Gastrocnemius medialis (tissue), 4 donors: ENCODE measurements at regions not wholly inside any gene's neighbourhood (a gene's known extent, or its start where the extent isn't known, plus 50 kb on each side); places are given as distances from the start of the nearest gene placed in this dataset.

Experiments
- ATAC-seq, 2 donors: fragments of 150-250 bp; one replicate each; pipeline ENCODE4 v1.9.1; 2016
- DNase-seq, 2 donors: peaks; one replicate each; pipeline ENCODE4 v3.0.0-alpha.2; 2019
- H3K27ac ChIP-seq, 4 donors: fragments of 200-600 bp; sonication (generic); 1 replicate in 1 of 4; 2 replicates in 3 of 4; pipeline ENCODE4 v1.5.1; 2016 to 2018; ENCODE audit warnings: mild to moderate bottlenecking in 2 of 4, moderate library complexity in 1 of 4
- H3K27me3 ChIP-seq, 3 donors: fragments of 200-600 bp; sonication (generic) in 2 of 3; 1 replicate in 1 of 3; 2 replicates in 2 of 3; pipeline versions ENCODE4 v1.5.1 to v1.6.0; 2016 to 2019; ENCODE audit warnings: mild to moderate bottlenecking in 1 of 3, moderate library complexity in 1 of 3
- H3K36me3 ChIP-seq, 2 donors: fragments of 200-600 bp; sonication (generic) in 1 of 2; one replicate each; pipeline ENCODE4 v1.5.1; 2017 to 2018
- H3K4me1 ChIP-seq, 2 donors: fragments of 200-600 bp; sonication (generic) in 1 of 2; one replicate each; pipeline ENCODE4 v1.5.1; 2016 to 2017; ENCODE audit warnings: mild to moderate bottlenecking in 2 of 2
- H3K4me3 ChIP-seq, 4 donors: fragments of 200-600 bp; sonication (generic) in 3 of 4; 1 replicate in 1 of 4; 2 replicates in 3 of 4; pipeline ENCODE4 v1.5.1; 2016 to 2019; ENCODE audit warnings: mild to moderate bottlenecking in 2 of 4
- H3K9me3 ChIP-seq, 3 donors: fragments of 200-600 bp; sonication (generic) in 2 of 3; 1 replicate in 1 of 3; 2 replicates in 2 of 3; pipeline ENCODE4 v1.5.1; 2016 to 2019
- POLR2A ChIP-seq, 2 donors: fragments of 450-650 bp; IDR thresholded peaks; one replicate each; pipeline ENCODE4 v1.6.1; 2017; ENCODE audit warnings: antibody characterized with exemption in 2 of 2, mild to moderate bottlenecking in 2 of 2, moderate library complexity in 2 of 2
- in situ Hi-C, 4 donors: fragments of 200-750 bp; cut with MboI; loops; one replicate each; pipeline versions ENCODE4 v1.15.0 to v1.8.0; 2017; ENCODE audit warnings: low sequenced_read_pairs in 4 of 4
- intact Hi-C: fragments of 100-400 bp; cut with DNase I; formaldehyde crosslinking; loops from one replicate; pipeline ENCODE4 v1.15.1; 2023; ENCODE audit warnings: low total_unique reads
- TF ChIP-seq, protein P1 (sequence below), 5 experiments: fragments of 450-650 bp in 3 of 5; fragments of 200-600 bp in 2 of 5; sonication (generic) in 2 of 5; IDR thresholded peaks in 4 of 5; conservative IDR thresholded peaks in 1 of 5; 1 replicate in 4 of 5; 2 replicates in 1 of 5; pipeline ENCODE4 v1.5.1; 2016 to 2019; ENCODE audit warnings: antibody characterized with exemption in 5 of 5, mild to moderate bottlenecking in 3 of 5, moderate library complexity in 3 of 5

- no peaks in the 10 kb centered on the region for H3K36me3 ChIP-seq
- no peak overlapping the region for H3K4me3 ChIP-seq
- no peaks in the 10 kb centered on the region for H3K4me1 ChIP-seq
- no peak for TF ChIP-seq POLR2A (IDR thresholded peaks at IDR 0.05)
- TF ChIP-seq, protein P1, sequence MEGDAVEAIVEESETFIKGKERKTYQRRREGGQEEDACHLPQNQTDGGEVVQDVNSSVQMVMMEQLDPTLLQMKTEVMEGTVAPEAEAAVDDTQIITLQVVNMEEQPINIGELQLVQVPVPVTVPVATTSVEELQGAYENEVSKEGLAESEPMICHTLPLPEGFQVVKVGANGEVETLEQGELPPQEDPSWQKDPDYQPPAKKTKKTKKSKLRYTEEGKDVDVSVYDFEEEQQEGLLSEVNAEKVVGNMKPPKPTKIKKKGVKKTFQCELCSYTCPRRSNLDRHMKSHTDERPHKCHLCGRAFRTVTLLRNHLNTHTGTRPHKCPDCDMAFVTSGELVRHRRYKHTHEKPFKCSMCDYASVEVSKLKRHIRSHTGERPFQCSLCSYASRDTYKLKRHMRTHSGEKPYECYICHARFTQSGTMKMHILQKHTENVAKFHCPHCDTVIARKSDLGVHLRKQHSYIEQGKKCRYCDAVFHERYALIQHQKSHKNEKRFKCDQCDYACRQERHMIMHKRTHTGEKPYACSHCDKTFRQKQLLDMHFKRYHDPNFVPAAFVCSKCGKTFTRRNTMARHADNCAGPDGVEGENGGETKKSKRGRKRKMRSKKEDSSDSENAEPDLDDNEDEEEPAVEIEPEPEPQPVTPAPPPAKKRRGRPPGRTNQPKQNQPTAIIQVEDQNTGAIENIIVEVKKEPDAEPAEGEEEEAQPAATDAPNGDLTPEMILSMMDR (IDR thresholded peaks at IDR 0.05 in 4 of 5, conservative IDR thresholded peaks at IDR 0.05 in 1 of 5) = no peak
- ATAC-seq = no peak
- DNase-seq = no peak
- no peak overlapping the region for H3K27ac ChIP-seq
- no peaks in the 10 kb centered on the region for H3K27me3 ChIP-seq
- intact Hi-C loops = no loop called here
- no peaks in the 10 kb centered on the region for H3K9me3 ChIP-seq
- in situ Hi-C loops = no loop called here
Observed at GRCh38 chr2:239852272-239852671, 172.9 kb downstream of the NDUFA10 start.

DNA sequence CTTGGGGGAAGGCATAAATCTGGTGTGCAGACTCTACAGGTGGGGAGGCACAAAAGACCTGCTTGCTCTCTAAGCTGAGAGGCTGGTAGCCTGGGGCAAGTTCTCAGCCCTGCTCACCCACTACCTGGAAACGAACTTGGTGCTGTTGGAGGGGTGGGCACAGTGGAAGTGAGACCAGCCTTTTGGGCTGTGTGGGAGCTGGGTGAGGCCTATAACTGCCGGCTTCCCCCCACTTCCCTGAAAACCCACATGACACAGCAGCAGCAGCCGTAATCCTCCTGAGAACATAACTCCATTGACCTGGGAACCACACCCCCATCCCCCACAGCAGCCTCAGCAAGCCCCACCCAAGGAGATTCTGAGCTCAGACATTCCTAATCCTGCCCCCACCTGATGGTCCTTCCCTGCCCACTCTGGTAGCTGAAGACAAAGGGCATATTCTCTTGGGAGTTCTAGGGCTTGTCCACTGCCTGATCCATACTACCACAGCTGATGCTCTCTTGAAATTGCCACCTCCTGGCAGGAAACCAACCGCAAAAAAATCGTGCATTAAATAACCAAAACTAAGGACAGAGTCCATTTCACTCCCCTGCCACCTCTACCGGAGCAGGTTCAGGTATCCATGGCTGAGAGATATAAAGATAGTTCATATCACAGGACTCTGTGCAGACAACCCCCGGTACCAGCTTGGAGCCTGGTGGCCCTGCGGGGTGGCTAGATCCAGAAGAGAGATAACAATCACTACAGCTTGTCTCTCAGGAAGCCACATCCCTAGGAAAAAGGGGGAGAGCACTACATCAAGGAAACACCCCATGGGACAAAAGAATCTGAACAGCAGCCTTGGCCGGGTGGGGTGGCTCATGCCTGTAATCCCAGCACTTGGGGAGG, 178.1 kb downstream of the NDUFA10 start:
- H3K27ac ChIP-seq = no peak overlapping the region
- no peaks in the 10 kb centered on the region for H3K27me3 ChIP-seq
- in situ Hi-C loops (no loop called here), intact Hi-C loops (no loop called here)
- no peak overlapping the region for H3K4me3 ChIP-seq
- no peaks in the 10 kb centered on the region for H3K9me3 ChIP-seq
- no peaks in the 10 kb centered on the region for H3K36me3 ChIP-seq
- H3K4me1 ChIP-seq = no peaks in the 10 kb centered on the region
- DNase-seq (no peak), ATAC-seq (no peak)
- TF ChIP-seq POLR2A (IDR thresholded peaks at IDR 0.05) = no peak
- TF ChIP-seq, protein P1 (IDR thresholded peaks at IDR 0.05 in 4 of 5, conservative IDR thresholded peaks at IDR 0.05 in 1 of 5) = no peak

DNA sequence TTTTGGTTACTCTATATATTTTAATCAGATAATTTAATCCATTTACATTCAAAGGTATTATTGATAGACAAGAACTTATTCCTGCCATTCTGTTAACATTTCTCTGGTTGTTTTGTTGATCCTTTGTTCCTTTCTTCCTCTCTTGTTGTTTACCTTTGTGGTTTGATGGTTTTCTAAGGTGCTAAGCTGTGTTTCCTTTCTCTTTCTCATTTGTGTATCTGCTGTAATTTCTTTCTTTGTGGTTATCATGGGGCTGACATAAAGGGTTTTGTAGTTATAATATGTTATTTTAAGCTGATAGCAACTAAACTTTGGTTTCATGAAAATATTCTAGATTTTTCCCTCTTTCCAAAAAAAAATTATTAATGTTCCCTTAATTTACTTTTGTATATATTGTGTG, 179.2 kb downstream of the NDUFA10 start:
- in situ Hi-C loops = no loop called here
- H3K36me3 ChIP-seq = no peaks in the 10 kb centered on the region
- no peak for TF ChIP-seq POLR2A (IDR thresholded peaks at IDR 0.05)
- TF ChIP-seq, protein P1 (IDR thresholded peaks at IDR 0.05 in 4 of 5, conservative IDR thresholded peaks at IDR 0.05 in 1 of 5) = no peak
- H3K4me3 ChIP-seq = no peak overlapping the region
- H3K27me3 ChIP-seq = no peaks in the 10 kb centered on the region
- intact Hi-C loops = no loop called here
- DNase-seq = no peak
- H3K27ac ChIP-seq = no peak overlapping the region
- no peak for ATAC-seq
- H3K9me3 ChIP-seq = no peaks in the 10 kb centered on the region
- no peaks in the 10 kb centered on the region for H3K4me1 ChIP-seq

GRCh38 chr2:239839306-239839705, 185.8 kb downstream of the NDUFA10 start:
- no peak overlapping the region for H3K27ac ChIP-seq
- no peak overlapping the region for H3K4me3 ChIP-seq
- no peak for TF ChIP-seq POLR2A (IDR thresholded peaks at IDR 0.05)
- TF ChIP-seq, protein P1 (IDR thresholded peaks at IDR 0.05 in 4 of 5, conservative IDR thresholded peaks at IDR 0.05 in 1 of 5) = no peak
- no peaks in the 10 kb centered on the region for H3K4me1 ChIP-seq
- intact Hi-C loops (no loop called here), in situ Hi-C loops (no loop called here)
- H3K9me3 ChIP-seq = no peaks in the 10 kb centered on the region
- H3K27me3 ChIP-seq = no peaks in the 10 kb centered on the region
- H3K36me3 ChIP-seq = no peaks in the 10 kb centered on the region
- ATAC-seq = no peak
- no peak for DNase-seq
